SK-N-DZ (cell line): ENCODE measurements at regions not wholly inside any gene's neighbourhood (a gene's known extent, or its start where the extent isn't known, plus 50 kb on each side); places are given as distances from the start of the nearest gene placed in this dataset.
"Not testable (repeated sequence)": the region's sequence is repeated elsewhere in the genome, so short reads cannot be mapped to it uniquely, and the experiment has no call there.

ENCODE experiments used
- DNase-seq: peaks from one replicate; pipeline ENCODE4 v3.0.0-alpha.2; 2015; ENCODE audit warnings: low spot score

DNA sequence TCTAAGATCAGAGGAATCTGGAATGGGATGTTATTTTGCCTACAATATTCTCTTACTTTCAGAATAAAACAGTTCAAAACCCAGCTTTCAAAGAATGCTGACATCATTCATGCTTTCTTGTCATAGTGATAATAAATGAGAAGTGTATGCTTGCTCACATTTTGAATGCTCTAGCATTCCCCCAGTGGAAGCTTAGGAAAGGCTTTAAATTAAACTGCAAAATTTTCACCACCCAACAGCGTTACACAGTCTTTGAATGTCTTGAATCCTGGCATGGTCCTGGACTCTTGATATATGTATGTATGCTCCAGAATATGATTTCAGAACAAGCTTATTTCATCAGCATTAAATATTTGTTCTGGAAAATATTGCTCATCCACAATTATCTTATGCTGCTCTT is 964.3 kb upstream of the NUDT12 start:
- no peak for DNase-seq

DNA sequence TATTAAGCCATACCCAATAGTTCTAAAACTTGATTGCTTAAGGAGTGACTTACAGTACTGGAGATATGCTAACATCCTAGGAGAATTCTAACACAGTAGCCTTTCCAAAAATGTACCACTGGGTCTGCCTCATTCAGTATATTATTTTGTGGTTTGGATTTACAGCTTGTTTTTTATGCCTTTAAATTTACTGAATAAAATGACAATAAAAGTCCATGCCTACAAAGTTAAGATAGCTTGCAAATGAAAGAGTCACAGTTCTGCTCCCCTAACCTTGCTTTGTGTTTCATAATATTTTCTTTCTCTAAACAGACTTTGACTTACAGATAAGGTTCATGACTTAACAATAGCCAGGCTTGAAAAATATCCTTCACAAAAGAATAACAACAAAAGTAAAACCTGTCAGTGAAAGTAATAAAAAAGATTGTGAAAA is 951.1 kb upstream of the NUDT12 start:
- DNase-seq = no peak

DNA sequence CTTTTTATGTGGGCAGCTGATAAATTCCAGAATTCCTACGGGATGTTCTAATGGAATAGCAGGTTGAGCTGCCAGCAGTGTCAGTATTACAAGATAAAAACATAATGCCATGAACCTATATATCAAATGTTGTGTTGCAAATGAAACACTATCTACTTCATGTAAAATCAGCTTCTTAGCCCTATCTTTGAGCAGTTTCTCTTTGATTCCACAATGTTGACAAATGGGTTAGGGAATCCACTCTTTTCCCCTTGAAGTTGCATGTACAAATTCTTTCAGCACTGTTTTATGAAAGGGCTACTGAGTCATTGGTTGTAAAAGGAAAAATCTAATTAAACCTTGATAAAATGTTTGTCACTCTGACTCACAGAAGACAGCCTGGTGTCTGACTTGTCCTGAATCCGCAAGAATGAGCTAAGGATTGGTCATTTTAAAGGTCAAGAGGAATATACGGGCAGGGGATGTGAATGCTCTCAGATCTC is 950.6 kb upstream of the NUDT12 start:
- DNase-seq = no peak

DNA sequence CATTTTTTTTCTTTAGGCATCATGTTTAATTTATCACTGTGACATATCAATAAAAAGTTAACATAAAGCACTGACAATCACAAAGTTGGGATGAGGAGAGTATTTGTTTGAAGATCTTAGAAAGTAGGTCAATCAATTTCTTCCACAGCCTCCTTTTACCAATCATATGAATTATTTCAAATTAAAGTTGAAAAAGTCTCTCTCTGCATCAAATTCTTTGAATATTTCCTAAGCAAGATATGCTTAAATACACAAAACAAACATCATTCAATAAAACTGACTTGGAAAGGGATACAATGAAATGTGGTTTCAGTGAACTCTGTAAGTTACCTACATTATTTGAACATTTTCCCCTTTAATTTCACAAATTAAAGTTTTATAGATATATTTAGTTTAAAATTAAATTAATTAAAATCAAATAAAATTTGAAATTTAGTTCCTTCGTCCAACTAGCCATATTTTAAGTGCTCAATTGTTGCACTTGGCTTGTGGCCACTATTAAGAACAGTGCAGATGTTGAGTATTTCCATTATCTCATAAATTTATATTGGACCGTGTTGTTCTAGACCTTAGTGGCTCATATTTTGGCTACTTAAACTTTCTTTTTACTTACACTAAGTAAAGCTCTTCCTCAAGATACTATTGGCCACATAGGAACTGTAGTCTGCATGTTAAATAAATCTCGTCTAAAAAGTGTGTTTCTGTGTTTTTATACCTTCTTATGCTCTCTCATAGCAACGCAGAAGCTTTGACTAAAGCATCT is 949.7 kb upstream of the NUDT12 start:
- DNase-seq = no peak

DNA sequence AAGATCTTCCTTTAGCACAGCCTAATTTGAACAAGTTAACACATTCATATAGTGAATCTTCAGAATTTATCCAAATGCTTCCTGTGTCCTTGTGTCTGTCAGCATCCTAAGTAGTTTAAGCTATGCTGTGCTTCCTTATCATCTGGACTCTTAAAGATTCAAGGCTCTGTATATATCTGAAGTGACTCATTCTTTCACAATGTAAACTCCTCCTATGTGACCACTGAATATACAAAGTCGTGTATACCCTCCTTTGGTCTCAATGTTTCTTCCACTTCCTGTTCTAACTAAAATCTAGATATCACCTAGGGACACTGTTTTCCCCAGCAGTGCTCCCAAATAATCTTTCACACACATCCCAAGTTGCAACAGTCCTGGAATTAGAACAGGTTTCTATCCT is 935.7 kb upstream of the NUDT12 start:
- DNase-seq = no peak

DNA sequence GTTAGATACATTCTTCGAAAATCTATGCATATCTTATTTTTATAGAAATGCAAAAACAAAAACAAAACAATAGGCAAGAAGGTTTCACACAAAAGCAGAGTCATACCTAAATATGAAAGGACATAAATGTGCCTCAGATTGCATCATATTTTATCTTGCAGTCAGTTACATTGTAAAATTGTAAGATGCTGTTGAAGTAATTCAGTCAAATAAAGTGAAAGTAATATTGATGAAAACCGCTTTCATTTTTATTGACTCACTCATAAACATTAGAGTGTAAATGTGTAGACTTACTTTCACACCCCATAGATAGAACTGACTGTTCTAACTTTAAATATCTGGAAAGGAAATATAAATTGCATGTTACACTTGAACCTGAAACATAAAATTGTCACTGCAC is 931.5 kb upstream of the NUDT12 start:
- DNase-seq = no peak

DNA sequence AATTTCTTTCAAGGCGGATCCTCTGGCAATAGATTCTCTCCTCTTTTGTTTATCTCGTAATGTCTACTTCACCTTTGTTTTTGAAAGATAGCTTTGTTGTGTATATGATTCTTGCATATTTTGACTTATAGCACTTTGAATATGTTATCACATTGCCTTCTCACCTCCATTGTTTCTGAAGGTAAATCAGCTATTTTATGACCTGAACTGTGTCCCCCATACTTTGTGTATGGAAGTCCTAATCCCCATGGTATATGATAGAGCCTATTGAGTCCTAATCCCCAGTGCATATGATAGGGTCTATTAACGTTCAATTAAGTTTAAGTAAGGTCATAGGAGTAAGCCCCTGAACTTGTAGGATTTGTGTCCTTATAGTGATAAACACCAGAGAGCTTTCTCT is 910.2 kb upstream of the NUDT12 start:
- no peak for DNase-seq

DNA sequence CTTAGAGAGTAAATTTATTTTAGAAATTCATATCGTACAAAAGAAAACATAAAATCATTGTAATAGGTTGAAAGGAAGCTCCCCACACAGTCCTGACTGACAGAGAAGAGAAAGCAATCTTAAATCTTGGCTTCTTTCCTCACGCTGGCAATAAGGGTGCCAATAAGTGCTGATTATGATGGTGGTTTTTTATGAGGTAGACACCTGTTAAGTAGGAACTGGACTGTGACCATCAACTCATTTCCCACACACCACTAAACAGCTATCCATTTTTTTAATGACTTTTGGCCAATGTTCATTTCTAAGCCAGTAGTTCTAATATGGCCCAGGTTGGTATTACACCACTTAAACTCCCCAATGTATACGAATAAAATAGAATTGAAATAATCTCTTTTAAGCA is 893.5 kb upstream of the NUDT12 start:
- DNase-seq = no peak

DNA sequence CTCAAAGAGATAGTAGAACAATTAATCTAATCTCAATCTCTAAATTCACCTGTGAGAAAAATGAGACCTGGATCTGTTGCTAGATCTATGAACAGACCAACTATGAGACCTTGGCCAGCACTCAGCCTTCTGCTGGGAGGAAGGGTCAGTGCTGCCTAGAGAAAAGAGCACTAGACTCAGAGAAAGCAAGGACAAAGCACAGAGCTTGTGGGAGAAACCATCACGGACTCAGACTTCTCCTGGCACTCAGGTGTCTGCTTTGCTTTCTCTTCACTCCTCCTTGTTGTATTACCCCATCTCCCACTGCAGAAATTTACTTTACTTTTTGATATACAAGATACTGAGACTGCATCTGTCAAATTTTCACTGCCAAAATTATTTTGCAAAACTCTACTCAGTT is 890.0 kb upstream of the NUDT12 start:
- DNase-seq = no peak

DNA sequence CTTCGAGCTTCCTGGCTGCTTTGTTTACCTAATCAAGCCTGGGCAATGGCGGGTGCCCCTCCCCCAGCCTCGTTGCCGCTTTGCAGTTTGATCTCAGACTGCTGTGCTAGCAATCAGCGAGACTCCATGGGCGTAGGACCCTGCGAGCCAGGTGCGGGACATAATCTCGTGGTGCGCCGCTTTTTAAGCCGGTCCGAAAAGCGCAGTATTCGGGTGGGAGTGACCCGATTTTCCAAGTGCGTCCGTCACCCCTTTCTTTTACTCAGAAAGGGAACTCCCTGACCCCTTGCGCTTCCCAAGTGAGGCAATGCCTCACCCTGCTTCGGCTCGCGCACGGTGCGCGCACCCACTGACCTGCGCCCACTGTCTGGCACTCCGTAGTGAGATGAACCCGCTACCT is 889.3 kb upstream of the NUDT12 start:
- not testable (repeated sequence) for DNase-seq

DNA sequence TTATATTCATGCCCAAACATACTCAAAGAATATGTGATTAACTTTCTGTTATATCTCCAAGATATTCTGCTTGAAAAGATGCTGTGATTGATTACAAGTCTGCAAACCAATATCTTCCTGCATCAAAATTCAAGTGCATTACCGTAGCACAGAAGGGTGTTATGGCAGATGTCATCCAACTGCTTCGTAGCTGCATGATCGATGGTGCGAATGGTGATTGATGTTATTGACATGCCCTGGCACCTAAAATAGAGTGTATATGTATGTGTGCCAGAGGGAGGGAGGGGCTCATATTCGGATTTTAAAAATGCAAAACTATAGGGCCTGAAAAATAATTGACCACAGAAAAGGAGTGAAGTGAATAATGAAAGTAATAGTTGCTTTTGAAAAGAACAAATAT is 882.1 kb upstream of the NUDT12 start:
- no peak for DNase-seq

DNA sequence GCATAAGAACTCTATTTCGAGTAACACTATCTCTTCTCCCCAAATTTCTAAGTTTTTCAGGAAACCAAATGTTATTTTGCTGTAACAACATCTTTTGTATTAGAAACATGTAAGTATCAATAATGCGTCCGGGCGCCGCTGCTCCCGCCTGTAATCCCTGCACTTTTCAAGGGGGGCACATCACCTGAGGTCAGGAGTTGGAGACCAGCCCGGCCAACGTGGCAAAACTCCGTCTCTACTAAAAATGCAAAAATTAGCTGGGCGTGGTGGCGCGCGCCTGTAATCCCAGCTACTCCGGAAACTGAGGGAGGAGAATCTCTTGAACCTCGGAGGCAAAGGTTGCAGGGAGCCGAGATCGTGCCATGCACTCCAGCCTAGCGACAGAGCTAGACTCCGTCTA is 881.1 kb upstream of the NUDT12 start:
- no peak for DNase-seq

DNA sequence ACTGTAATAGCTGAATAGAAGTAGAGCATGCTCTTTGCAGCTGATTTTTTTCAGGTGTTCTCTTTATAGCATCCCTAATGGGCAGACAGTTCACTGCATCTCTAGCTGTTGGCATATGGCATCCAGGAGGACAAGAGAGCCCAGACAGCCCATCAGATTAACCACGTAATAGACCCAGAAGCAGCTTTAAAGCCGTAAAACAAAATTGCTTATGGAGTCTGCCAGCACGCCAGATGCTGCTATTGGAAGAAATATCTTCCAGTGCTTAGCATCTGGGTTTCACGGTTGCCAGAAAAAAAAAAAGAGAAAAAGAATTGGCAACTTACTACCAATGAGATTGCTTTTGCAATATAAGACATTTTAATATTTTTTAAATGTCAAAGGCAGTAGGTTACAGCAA is 869.4 kb upstream of the NUDT12 start:
- DNase-seq = peak; percentile 88

DNA sequence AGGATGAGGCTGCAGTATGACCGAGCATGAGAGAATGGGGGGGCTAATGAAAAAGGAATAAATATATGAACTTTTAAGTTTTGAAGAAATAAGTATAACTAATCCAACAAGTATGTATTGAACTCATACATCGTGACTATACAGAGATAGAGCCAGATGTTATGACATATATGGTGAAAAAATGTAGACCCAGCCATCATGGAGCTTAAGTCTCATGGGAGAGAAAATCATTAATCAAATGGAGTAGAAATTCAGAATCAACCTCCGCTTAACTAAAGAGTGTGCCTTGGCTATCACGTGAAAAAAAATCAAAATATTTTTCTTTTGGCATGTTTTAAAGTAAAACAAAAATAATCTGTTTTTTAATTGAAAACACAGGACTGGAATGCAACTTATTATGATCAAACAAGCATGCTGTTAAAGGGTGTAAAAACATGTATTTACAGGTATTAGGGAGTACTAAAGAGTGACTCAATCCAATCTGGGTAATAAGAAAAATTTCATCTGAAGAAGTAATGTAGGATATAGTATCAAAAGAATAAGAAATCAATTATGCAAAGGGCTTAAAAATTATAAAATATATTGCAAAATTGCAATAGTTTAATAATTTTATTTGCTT is 868.5 kb upstream of the NUDT12 start:
- no peak for DNase-seq

DNA sequence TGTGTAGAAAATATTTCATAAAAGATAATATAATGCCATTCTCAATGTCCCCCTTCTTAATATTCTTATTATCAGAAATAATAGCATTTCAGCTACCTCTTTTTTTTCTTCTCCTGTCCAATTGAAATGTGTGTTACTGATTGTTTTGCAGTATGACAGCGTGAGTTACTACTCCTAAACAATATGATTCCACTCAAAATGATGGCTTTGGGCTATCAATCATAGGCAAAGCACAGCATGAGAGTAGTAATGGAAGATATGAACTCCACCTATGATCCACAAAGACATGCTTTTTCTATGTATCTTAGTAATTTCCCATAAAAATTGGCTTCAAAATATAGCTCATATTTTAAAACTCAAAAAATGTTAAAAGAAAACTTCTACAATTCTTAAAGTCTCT is 867.3 kb upstream of the NUDT12 start:
- DNase-seq = no peak

DNA sequence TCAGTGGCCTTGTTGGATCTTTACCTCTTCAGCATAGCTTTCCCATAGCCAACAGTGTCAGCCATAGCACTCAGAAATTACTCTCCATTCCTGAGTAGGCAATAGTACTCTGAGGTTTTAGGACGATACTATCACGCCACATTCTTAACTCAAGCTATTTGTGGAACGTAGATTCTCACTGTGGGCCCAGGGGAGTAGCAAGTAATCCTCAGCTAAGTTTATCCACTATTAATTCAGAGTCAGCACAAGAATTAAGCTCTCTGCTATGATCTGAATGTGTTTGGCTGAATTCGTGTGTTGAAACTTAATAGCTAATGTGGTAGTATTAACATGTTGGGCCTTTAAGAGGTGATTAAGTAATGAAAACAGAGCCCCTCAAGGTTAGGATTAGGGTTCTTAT is 858.8 kb upstream of the NUDT12 start:
- DNase-seq = no peak

DNA sequence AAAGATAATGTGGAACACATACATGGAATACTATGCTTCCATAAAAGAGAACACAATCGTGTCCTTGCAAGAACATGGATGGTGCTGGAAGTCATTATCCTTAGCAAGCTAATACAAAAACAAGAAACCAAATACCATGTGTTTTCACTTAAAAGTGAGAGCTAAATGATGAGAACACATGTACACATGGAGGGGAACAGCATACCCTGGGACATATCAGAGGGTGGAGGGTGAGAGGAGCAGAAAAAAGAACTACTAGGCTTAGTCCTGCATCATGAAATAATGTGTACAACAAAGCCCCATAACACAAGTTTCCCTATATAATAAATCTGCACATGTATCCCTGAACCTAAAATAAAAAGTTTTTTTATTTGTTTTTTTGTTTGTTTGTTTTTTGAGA is 855.5 kb upstream of the NUDT12 start:
- DNase-seq = no peak

DNA sequence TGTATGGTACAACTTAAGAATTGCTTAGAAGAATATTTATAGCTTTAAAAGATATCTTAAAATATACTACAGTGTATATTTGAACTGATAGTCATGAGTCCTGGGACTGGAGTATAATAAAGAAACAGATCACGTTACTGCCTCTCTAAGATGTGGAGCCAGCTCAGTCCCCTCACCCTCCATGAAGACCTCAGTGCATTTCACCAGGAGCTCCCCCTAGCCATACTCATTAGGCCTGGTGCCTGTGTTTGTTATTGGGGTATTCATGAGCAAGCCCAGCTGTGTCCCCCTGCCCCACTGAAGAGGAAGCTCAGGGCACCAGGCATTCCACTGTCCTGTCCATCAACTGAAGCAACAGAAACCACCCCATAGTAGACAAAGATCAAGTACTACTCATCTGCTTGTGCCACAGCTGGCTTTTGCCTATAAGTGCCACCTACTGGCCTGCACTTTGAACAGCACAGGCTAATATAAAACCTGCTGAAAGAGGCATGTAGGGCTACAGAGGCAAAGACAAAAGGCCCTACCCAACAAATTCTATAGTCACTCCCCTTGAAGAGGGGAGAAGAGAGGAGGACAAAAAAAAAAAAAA is 850.2 kb upstream of the NUDT12 start:
- DNase-seq = peak; percentile 44

DNA sequence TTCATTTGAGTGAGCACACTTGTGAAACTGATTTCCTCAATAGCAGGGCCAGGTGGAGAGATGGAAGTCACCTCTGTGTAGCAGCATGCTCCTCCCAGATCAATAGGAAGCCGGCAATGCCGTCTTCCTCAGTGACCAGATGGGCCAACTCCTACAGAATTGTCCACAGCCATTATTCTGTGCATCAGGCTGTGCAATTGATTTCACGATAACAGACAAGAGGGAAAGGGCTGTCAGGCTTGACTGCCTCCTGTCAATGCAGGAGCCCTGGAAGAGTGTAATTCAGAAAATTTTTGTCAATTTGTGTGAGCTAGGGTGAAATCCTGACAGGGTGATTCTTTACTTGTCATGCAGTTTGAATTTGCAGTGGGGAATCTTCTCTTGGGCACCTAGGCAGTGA is 838.4 kb upstream of the NUDT12 start:
- peak; percentile 79 for DNase-seq

DNA sequence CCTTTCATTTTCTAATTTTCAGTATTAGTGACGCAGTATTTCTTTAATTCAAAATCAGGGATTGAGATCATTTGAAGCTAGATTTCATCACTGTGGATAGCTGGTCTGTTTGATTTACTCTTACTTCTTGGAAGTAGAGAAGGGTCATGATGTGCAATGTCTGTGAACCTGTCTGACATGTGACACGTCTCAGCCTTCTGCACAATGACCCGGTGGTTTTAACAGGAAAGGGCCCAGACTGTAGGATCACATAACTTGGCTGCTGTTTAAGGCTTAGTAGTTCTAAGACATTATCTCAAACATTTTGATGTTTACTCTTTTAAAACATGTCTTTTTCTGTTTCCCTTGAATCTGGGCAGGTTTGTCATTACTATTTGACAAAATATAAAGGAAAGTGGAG is 823.3 kb upstream of the NUDT12 start:
- peak; percentile 45 for DNase-seq

DNA sequence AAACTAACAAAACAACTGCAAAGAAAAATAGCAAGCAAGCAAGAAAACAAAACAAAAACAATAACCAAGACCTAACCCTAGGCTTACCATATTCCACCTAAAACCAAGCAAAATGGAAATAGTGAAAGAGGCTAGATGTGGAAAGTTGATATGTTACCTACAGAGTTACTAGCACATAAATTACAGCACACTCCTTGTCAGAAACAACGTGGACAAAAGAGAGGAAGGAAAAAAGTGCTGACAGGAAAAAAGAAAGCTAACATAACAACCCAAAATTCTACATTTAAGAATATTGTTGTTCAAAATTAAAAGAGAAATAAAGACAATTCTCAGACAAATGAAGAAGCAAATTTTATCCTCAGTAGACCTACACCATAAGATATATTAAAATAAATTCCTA is 812.8 kb upstream of the NUDT12 start:
- no peak for DNase-seq

DNA sequence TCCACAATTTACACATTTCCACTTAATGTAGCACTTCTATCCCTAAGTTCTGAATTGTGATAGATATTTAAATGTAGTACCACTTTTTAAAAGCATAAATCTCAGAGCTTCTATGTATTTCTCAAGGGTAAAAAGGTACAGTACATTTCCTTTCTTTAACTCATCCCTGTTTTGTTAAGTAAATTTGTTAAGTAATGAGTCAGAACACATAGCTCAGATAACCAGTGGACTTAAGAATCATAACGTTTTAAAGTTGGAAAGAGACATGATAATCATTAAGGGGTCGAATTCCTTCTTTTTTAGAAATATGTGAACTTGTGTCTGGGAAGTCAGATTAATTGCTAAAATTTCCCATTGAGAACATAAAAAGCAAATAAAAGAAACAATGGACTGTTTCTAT is 810.2 kb upstream of the NUDT12 start:
- no peak for DNase-seq

DNA sequence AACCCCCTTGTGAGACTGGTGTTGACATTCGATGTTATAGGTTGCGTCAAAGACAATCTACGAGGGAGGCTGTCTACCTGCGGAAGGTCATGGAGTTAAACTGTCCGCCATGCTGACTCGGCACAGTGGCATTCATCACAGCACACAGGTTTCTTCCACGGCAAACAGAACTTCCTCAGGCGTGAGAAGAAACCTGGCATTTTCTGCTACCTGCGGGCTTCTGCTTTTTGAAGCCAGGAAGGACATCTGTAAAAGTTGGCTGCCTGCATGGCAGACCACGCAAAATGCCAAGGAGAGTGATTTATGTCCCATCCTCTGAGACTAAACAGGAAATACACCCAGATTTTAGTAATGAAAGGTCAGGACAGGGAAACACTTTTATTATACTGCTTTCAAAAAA is 809.8 kb upstream of the NUDT12 start:
- no peak for DNase-seq
